AG04449 (cell line): ENCODE measurements at regions not wholly inside any gene's neighbourhood (a gene's known extent, or its start where the extent isn't known, plus 50 kb on each side); places are given as distances from the start of the nearest gene placed in this dataset.

ENCODE experiments used
- CTCF ChIA-PET: fragments of 350-600 bp; formaldehyde crosslinking; extraction: SDS; loops from one replicate; lab custom pipeline; 2021; ENCODE audit warnings: antibody characterized with exemption; lab: Yijun Ruan, JAX
- POLR2A ChIA-PET: fragments of 400-600, 350-600 bp; formaldehyde crosslinking; extraction: SDS; loops from one replicate; lab custom pipeline; 2020; ENCODE audit warnings: antibody characterized with exemption, inconsistent platforms; lab: Yijun Ruan, JAX
- DNase-seq: peaks from one replicate; pipeline ENCODE4 v3.0.0-alpha.2; 2010; ENCODE audit warnings: low read depth, low spot score
- H3K4me3 ChIP-seq: 2 replicates; pipeline ENCODE4 v1.5.1; 2011; ENCODE audit warnings: low read depth, mild to moderate bottlenecking, control low read depth, low read length
- CTCF ChIP-seq: IDR thresholded peaks from one replicate; pipeline ENCODE4 v1.5.1; 2011; ENCODE audit warnings: mild to moderate bottlenecking, moderate library complexity, low read length, control low read depth, inconsistent platforms; ENCODE audit not compliant: insufficient read depth; ENCODE audit errors: missing control alignments

- TF ChIP-seq CTCF: no peak
- POLR2A ChIA-PET: no interaction called here
- CTCF ChIA-PET: interaction anchor here (1.1 kb wide), 1 partner anchor 16 kb away, joined by 3 read pairs; no protein-coding TSS in a partner anchor
- H3K4me3 ChIP-seq: no peak overlapping the region
- peak; percentile 24 for DNase-seq
These were observed 193.5 kb upstream of the CCDC68 start for GRCh38 chr18:55152801-55153200.

GRCh38 chr18:55149994-55150393 is 190.7 kb upstream of the CCDC68 start:
- ChIA-PET POLR2A (no interaction called here), CTCF (no interaction called here)
- no peak for DNase-seq
- no peak for TF ChIP-seq CTCF
- H3K4me3 ChIP-seq: no peak overlapping the region

GRCh38 chr18:55147791-55148190 is 188.5 kb upstream of the CCDC68 start:
- TF ChIP-seq CTCF: no peak
- ChIA-PET POLR2A (no interaction called here), CTCF (no interaction called here)
- no peak overlapping the region for H3K4me3 ChIP-seq
- DNase-seq: no peak

- H3K4me3 ChIP-seq: no peak overlapping the region
- ChIA-PET POLR2A (no interaction called here), CTCF (no interaction called here)
- no peak for TF ChIP-seq CTCF
- DNase-seq: no peak
These were observed 185.1 kb upstream of the CCDC68 start for GRCh38 chr18:55144193-55144930.

- ChIA-PET POLR2A (interaction anchor here (0.5 kb wide), 1 partner anchor 119 kb away, joined by 3 read pairs; no protein-coding TSS in a partner anchor), CTCF (no interaction called here)
- DNase-seq: no peak
- TF ChIP-seq CTCF: no peak
- H3K4me3 ChIP-seq: no peak overlapping the region
These were observed 183.1 kb upstream of the CCDC68 start for GRCh38 chr18:55142410-55142809.

- no peak for DNase-seq
- POLR2A ChIA-PET: no interaction called here
- TF ChIP-seq CTCF: no peak
- H3K4me3 ChIP-seq: no peak overlapping the region
- CTCF ChIA-PET: no interaction called here
These were observed 182.1 kb upstream of the CCDC68 start for GRCh38 chr18:55141318-55141717.
